Suppressor macrophage treated with lipopolysaccharide for 4 hours (primary cell): ENCODE measurements at regions not wholly inside any gene's neighbourhood (a gene's known extent, or its start where the extent isn't known, plus 50 kb on each side); places are given as distances from the start of the nearest gene placed in this dataset.

Source experiments
- DNase-seq: peaks from one replicate; pipeline ENCODE4 v3.0.0-alpha.2; 2020

DNA sequence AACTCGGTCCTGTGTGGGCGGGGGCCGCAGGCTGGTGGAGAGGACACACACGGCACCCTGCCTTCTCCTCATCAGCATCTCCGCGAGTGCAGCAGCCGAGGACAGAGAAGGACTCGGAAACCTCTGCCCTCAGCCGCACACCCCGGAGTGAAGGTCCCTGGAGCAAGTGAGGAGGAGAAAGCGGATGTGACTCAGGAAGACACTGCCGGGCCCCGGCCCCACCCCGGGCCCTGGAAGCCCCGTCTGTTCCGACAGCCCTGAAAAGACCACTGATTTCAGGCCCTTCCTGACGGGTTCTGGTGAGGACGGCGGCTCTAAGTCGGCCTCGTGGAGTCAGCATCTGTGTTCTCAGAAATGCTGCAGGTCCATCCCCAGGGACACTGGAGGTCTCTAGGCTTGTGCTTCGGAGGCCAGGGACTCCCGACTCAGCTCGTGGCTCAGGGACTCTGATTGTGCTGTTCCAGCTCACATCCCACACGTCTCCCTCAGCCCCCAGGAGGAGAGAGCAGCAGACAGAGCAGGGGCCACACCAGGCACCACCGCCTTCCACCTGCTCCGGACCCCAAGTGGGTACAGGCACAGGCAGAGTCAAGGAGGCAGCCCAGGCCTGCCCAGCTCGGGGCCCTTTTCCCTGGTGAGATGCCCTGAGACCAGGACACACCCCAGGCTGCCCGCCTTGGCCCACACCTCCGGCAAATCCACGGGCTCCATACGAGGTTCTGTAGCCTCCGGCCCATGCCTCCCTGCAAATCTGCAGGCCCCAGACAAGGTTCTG lies 134.5 kb upstream of the NKX1-1 start:
- no peak for DNase-seq

DNA sequence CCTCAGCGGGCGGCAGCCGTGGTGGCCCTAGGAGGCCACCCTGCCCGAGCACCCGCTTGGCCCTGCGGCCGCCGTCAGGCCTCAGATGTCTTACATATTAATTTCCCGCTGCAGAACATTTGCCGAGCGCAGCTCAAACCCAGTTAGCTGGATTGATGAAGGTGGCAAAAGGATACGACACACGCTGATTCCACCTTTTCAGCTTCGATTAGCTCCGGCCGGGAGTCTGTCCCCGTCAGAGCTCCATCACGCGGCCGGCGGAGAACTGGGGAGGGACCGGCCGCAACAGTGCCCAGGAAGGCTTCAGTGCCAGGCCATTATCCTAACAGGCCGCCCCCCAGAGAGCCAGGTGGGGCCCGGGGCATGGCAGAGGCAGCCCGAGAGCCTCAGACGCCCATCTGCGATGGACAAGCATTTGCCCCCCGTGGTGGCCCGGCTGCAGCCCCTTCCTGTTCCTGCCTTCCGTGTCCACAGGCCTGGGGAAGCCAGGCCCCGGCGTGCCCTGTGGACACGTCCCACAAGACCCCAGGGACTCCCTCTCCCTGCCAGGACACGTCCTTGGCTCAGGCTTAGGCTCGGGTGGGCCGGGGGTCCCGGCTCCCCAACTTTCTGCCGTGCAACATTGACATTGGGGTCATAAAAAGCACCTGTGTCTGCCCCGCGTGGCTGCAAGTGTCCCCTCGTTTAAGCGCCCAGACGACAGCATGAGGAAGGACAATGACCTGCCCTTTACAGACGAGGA lies 133.8 kb upstream of the NKX1-1 start:
- no peak for DNase-seq

DNA sequence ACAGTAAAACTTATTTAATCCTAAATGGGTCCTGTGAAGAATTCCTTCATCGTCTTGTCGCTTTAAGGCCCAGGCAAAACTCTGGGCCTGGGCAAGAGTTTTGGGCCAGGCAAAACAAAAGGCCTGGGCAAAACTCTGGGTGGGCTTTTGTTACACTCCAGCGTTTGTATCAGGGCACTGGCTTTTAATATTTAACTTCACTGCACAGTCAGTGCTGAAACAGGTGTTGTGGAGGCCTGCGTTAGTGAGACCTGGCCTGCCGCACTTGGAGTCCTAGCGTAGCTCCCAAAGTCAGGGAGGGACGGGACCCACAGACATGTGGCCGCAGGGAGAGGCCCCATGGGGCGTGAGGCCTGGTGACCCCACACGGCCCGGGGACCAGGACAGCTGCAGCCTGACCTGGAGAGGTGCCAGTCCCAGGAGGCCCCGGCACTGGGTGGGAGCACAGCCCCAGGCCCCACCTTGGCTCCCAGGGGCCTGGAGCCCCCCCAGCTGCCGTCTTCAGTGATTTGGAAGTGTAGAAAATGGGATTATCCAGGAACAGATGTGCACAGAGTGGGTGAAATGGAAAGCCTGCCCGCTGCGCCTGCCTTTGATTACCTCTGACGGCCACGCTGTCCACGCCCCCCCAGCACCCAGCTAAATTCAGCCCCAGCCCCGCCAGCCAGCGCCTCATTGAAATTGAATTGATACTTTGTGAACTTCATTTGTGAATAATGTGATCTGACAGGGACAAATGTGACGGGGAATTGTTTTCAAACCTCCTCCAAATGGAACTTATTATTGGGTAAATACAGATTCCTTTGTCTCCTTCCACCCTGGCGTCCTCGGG lies 132.9 kb upstream of the NKX1-1 start:
- DNase-seq = no peak

DNA sequence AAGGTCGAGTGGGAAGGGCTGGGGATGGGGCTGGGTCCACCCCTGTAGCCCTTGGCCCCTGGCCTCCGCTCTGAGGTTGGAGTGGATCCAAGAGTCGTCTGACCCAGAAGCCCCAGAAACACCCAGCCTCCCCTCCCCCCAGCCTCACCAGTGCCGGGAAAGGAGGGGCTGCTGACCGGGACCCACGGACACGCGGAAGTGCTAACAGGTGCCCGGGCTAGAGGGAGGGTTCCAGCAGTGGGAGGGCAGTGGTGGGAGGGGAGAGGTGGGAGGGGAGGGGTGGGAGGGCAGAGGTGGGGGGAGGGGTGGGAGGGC lies 131.8 kb upstream of the NKX1-1 start:
- no peak for DNase-seq

DNA sequence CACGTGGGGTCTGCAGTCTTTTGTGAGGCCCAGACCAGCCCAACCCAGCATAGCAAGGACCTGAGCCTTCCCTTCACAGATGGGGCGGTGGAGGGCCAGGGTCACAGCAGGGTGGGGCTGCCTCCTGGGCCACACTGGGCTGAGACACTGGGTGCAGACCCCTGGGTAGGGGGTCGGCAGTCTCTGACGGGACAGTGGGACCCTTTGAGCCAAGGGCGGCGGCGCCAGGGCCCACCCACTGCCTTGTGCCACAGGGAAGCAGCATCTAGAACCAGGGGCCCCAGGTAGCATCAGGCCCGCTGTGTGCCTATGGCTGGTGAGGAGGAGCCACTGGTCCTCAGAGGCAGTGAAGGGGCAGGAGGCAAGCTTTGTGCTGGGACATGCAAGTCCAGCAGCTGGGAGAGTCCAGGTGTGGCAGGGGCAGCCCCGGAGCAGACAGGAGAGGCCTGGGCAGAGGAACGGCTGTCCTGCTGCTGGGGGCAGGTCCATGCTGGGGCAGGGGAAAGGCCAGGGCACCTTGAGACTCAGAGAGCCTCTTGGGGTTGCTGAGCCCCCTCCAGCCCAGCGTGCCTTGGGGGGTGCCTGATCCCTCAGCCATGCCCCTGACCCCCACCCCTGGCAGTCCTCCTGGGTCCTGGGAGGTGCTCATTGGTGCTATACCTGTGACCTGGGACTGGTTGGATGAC lies 131.3 kb upstream of the NKX1-1 start:
- DNase-seq = no peak

DNA sequence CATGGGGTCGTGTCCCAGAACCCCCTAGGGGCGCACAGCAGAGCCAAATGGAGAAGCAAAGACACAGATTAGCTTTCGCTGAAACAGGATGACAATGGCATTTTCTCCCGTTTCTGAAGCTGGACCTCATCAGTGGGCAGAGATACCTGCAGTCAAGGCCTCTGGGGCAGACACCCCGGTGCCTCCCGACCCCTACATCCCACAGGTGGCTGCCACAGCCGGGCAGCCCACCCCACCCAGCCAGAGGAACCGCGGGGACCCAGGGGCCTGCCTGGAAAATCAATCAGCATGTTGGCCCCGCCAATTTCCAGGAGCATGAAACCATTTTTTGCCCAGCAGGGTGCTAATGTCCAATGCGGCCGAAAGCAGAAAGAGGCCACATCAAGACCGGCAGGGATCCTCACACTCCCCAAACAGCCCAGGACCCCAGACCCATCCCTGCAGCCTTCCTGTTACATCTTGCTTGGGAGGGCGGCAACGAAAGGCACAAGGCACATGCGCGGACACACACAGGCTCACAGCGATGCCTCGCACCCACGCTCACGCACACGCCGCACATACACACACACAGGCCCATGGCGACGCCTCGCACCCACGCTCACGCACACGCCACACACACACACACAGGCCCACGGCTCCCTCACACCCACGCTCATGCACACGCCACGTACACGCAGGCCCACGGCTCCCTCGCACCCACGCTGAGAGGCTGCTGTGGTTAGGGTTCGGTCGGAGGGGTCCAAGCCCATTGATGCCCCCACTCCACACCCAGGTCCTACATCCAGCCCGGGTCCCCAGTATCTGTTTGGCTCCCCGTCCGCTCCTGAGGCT lies 130.6 kb upstream of the NKX1-1 start:
- DNase-seq = no peak

DNA sequence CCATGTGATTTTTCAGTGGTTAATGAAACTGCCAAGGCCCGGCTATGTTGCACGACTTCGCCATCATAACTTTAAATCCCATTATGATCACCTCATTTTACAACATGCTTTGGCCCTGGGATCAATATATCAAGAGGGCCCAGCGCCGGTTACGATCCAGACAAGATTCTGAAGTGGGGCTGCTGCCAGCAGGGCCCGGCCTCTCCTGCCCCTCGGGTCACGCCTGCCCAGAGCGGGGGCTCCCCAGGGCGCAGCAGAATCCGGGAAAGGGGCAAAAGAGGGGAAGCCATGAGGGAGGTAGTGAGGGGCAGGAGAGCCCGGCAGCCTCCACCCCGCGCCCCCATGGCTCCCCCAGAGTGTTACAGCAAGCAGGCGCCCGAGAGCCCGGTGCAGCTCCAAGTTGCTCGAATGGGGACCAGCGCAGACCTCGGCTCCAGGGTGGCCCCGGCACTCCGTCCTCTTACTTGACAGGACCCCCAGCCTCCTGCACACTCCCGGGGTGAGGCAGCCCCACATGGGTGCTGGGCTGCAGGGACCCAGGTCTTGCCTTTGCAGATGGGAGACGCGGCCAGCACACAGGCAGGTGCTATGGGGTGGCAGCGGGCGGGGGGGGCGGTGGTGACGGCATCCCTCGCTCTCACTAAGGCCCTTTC lies 129.8 kb upstream of the NKX1-1 start:
- DNase-seq = no peak

DNA sequence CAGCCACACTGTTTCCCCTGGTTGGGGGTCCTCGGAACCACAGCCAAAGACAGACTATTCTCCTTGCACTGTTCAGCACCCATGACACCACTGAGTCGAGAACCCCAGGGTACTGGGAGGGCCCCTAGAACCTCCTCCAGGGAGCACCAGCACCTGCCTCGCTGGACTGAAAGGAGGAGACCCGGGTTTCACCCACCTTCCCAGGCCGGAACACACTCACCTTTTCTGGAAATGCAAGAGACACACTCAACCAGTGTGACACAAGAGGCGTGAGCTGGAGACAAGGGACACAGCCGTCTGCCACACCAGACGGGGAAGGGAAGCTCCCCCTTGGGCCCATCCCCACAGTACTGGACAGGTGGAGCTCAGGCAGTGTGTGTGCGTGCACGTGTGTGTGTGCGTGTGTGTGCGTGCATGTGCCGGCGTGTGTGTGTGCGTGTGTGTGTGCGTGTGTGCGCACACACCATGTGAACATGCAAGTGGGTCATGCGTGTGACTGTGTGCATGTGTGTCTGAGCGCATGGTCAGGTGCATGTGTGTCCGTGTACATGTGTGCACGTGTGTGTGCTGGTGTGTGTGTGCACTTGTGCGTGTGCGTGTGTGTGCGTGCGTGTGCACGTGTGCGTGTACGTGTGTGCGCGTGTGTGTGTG lies 128.8 kb upstream of the NKX1-1 start:
- DNase-seq = no peak

DNA sequence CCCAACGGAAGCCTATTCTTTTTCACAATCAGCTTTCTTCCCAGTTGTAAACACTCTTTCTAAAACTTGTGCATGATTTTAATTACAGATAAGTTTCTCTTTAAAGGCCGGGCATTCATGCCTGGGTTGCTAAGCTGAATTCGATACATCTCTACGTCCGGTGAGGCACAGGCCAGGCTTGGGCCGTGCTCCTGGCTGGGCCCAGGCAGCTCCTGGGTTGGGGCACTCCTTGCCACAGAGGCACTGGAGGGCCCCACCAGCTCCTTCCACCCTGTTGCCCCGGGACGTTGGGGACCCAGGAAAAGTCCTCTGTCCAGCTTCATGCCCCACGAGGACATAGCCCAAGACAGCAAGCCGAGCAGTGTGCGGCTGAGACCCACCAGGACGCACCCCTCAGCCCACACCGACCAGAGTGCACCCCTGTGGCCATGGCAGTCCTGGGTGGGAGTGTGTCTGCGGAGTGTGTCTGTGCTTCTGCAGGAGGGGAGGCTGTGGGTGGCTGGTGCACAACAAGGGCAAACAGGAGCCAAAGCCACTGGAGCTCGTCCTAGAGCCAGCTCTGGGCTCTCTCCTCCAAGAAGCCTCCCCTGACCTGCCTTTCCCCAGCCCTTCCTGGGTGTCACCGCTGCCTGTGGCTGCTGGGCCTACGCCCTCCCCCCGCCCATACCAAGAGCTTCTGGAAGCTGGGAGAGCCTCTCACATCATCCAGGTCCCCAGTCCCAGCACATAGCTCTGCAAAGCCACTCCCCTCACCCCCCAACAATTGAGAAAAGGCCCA lies 128.0 kb upstream of the NKX1-1 start:
- no peak for DNase-seq

DNA sequence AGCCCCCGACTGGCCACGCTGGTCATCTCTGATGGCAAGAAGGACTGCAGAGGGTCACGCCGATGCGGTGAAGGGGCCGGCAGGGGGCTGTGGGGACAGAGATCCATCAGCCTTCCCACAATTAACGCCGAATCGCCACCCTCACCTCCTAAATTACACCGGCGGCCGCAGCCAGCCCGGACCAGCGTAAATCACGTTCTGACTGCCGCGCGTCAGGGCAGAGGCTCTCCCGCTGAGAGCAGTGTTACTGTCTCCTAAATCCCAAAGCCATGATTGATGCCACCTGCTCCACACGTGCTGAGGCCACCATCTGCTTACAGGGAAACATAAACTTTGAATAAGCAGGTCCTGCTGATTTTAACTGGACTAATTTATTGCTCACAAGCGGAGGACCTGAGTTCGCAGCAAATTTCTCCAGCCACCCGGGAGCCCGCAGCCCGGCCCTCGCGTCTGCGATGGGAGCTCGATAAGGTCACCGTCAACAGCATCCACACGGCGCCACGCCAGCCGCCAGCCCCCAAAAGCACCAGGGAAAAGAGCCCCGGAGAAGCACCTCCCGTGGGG lies 127.3 kb upstream of the NKX1-1 start:
- DNase-seq = no peak

DNA sequence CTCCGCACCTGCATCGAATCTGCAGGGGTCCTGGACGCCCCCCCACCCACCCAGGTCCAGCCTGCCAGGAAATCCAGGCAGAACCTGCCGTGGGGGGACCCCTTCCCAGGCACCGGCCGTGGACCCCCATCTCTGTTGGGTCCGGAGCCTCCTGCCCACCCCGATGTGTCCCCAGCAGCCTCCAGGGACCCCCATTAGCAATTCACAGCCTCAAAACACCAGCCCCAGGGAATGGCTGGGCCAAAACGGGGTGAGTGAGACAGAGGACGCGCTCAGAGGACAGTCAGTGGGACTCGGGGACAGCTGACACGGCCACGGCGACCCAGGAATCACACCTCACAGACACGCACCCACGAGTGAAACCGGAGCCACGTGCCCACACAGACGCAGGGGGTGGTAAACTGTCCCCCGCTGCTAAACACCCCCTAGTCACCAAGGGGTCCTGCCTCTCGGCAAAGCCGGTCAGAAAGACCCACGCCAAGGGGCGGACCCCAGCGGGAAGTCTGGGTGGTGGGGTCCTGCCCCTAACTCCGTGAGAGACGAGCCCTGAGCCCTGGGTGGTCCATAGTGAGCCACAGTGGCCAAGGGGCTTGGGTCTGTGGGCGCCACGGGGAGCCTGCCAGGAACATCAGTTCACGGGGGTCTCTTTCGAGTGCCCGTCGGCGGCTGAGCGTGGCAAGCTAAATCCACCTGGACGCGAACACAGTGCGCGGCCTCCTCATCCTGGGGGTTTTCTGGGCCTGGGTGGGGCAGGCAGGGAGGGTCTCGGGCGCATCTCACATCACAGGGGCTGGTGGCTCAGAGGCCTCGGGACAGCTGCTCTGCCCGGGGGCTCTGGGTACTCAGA lies 126.5 kb upstream of the NKX1-1 start:
- DNase-seq = no peak

DNA sequence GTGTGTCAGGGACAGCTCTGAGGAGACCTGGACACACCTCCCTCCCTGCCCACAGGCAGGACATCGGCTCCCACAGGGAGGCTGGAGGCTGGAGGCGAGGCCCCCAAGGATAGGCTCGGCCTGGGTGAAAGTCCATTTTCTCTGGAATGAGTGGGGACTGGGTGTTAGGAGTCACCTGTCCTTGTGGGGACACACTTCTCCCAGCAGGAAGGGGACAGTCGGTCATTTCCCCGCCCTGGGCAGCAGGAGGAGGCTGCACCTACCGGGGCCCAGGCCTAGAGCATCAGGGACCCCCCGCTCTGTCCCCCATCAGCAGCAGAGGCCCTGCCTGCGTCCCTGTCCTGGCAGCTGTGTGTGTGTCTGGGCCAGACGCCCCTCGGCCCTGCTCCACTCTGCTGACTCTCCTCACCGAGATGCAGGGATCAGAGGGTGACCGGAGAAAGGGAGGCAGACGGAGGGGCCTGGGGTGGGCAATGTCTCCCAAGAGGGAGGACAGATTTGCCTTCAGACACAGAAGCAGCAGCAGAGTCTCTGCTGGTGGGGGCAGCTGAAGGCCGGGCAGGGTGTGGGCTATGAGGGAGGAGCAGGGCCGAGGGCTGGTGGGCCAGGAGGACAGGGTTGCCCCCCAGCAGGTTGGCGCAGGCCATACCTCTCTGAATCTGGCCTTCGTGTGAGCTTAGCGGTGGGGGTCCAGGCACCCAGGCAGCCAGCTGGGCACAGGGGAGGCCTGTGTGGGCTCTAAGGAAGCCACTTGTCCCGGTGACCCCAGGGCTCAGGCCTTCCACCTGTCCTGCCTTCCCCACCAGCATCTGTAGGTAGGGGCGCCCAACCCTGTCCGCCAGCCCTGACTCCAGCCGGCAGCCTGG lies 125.7 kb upstream of the NKX1-1 start:
- no peak for DNase-seq

DNA sequence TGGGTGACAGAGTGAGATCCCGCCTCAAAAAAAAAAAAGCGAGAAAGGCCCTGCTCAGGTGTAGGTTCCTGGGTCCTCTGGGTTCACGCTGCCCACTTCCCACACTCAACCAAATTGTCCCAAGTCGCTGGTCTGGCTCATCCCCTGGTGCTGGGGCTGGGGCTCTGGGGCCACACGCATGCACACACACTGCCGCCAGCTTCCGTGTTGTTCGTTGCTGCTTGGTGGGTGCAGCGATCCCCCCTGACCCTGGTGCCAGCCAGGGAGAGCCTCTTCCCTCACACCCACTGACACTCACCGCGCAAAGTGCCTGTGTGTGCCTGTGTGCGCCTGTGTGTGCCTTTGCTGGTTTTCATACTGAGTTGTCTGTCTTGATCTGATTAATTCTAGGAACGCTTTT lies 124.1 kb upstream of the NKX1-1 start:
- DNase-seq = no peak

DNA sequence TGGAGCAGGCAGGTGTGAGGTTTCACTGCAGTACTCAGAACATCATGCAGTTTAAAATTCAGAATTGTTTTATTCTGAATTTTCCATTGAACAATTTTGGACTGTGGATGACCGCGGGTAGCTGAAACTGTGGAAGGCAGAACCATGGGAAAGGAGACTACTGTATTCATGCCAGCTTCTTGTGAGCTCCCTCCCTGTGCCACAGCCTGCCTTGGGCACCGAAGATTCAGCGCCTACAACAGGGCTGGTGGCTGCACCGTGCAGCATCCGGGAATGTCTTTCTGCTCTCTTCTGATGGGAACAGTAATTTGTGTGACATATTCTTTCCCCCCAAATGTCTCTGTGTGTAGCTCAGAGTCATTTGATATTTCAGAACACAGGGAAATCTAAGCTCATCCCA lies 118.5 kb upstream of the NKX1-1 start:
- no peak for DNase-seq

DNA sequence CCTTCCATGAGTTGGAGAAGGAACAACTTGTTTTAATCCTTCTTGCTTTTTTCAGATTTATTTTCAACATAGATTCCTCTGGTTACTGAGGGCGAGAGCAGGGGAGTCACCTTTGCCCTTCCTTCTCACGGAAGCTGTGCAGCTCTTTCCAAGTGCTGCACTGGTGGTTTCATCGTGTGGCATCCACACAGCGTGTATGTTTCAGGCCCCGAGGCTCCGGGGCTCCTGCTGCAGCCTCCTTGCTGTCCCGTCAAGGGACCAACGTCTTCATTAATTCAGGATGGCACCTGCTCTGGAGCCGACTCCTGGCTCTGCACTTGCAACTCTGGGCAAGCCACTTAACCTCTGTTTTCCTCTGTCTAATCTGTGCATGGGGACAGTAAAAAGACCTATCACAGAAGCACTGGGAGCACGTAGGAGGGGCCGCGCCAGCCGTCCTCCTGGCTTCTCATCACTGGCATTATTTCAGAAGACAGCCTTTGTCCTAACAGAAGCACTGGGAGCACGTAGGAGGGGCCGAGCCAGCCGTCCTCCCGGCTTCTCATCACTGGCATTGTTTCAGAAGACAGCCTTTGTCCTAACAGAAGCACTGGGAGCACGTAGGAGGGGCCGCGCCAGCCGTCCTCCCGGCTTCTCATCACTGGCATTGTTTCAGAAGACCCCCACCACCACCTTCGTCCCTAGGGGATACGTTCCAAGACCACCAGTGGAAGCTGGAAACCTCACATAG lies 117.8 kb upstream of the NKX1-1 start:
- no peak for DNase-seq

DNA sequence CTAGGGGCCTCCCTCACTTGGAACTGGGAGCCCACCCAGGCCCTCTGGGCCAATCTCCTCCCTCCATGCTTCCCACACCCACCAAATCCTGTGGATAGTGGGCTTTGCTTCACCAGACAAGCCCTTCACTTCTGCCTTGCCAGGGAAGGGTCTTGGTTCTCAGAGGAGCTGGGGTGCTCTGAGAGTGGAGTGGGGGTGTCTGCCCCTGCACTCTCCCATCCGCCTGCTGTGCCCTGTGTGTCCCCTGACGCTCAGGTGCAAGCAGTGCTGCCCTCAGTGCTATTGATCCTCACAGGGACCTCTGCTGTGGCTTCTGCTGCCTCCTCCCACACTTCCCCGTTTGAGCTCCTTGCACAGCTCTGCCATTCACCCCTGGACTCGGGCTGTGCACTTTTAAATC lies 117.3 kb upstream of the NKX1-1 start:
- DNase-seq = no peak

DNA sequence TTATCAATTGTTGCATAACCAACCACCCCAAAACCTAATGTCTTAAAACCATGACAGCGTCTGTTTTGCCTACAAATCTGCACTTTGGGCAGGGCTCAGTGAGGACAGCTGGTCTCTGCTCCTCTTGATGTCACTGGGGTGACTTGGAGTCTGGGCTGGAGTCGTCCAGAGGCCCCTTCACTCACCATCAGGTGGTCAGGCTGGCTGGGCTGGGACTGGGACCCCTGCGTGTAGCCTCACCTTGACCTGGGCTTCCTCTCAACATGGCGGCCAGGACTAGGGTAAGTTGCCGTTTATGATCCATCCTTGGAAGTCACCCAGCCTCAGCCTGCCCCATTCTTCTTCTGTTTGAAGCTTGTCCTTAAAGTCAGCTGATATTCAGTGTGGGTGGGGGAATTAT lies 116.8 kb upstream of the NKX1-1 start:
- DNase-seq = no peak
